GM21526 (cell line): ENCODE measurements at regions not wholly inside any gene's neighbourhood (a gene's known extent, or its start where the extent isn't known, plus 50 kb on each side); places are given as distances from the start of the nearest gene placed in this dataset.

Experiments
- ATAC-seq: cut with Tn5 transposase; IDR thresholded peaks from one replicate; pipeline ENCODE4 v1.9.1; 2021; ENCODE audit warnings: moderate library complexity; ENCODE audit not compliant: unreplicated experiment, low FRiP score

DNA sequence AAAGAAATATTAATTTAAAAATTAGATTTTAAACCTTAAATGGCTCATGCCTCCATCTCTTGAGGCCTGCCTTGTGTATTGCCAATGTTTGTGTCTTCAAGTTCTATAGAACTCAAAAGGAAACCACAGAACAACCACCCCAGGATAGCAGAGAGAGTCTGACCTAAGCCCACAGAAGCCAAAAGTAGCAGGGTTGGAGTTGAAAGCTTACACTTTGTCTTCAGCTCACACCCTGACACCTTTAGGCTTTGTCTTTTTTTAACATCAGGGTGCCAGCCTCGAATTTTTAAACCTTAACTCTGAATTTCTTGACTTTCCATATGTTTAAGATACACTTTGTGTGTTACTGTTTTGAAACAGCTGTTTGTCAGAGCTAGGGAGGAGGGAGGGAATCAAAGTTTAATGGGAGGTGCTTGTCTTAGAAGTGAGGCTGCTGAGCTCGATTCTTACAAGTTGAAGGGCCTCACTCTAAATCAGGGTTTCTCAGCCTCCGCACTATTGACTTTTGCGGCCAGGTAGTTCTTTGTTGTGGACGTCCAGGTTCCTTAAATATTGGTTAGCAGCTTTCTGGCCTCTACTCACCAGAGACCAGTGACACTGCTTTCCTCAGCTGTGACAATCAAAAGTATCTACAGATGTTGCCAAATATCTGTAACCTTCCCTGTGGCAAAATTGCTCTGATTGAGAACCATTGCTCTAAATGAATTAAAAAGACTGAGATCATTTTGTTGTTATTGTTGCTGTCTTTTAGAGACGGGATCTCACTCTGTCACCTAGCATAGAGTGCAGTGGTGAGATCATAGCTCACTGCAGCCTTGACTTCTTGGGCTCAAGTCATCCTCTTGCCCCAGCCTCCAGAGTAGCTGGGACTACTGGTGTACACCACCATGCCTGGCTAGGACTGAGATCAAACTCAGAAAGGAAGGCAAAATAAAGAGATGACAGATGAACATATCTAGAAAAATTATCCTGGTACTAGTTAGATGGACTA, 139.2 kb upstream of the EOMES start:
- ATAC-seq, result no peak

GRCh38 chr3:27865731-27866130, 143.6 kb upstream of the EOMES start:
- ATAC-seq, result no peak

DNA sequence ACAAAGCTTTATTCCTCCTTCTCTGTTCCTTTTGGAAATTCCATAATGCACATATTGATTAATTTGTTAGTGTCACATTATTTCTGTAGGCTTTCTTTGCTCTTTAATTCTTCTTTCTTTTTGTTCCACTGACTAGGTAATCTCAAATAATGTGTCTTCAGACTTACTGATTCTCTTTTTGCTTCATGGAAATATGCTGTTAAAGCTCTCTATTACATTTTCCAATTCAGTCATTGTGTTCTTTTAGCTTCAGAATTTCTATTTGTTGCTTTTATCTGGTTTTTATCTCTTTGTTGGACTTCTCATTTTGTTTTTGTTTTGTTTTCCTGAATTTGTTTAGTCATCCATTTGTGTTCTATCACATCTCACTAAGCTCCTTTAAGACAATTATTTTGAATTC, 147.0 kb upstream of the EOMES start:
- ATAC-seq, result no peak

- ATAC-seq, result no peak
Observed at GRCh38 chr3:27877061-27878013, 155.2 kb upstream of the EOMES start.

- no peak for ATAC-seq
Observed at GRCh38 chr3:27878014-27878383, 155.9 kb upstream of the EOMES start.

- no peak for ATAC-seq
Observed at GRCh38 chr3:27880969-27881892, 159.1 kb upstream of the EOMES start.

DNA sequence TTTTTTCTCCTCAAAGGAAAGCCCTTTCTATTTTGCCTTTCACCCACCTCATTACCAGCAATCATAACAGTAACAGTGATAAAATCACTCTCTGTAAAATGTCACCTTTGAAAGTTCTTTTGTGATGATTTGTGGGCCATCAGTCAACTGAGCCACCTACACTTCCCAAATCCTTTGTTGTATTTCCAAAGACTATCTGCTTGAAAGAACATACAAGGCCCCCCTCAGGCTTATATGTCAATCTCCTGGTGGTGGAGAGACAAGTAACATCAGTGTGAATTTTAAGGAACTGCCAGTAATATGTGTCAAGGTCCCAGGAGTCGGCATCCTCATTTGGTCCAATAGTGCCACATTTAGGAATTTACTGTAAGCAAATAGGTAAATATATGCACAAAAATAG, 161.1 kb upstream of the EOMES start:
- no peak for ATAC-seq

GRCh38 chr3:27885641-27886040, 163.5 kb upstream of the EOMES start:
- ATAC-seq, result no peak

GRCh38 chr3:27888562-27888961, 166.4 kb upstream of the EOMES start:
- ATAC-seq, result no peak

DNA sequence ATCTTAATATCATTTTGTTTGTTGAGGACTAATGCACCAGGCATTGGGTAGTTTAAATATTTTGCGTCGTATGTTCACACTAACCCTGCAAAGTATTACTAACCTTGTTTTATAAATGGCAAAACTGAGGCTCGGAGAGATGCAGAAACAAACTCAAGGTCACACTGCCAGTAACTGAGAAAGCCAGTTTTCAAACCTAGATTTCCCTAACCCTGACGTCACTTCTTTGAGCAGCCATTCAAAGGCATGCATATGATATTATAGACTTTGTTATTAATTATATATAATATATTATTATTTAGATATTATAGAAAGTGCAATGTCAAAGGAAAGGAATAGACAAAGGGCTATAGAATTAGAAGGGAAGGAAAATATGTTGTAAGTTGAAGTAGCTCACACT, 167.6 kb upstream of the EOMES start:
- no peak for ATAC-seq

- ATAC-seq, result no peak
Observed at GRCh38 chr3:27900316-27900715, 178.2 kb upstream of the EOMES start.

DNA sequence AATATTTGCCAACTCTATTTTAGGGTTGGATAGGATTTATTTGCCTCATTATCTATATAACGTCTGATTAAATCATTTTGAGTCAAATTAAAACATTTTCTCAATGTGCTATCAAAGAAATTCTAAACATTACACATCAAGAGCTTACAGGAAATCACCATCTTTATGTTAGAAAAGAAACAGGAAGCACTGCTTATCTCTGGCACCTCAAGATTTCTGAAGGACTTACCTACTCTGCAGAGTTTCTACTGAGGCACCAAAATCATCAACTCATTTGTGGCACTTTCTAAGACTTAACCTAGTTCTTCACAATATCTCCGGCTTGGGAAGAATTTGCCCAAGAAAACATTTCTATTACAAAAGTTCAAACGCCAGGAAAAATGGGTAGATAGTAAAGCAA, 181.3 kb upstream of the EOMES start:
- no peak for ATAC-seq

GRCh38 chr3:27905625-27906024, 183.5 kb upstream of the EOMES start:
- no peak for ATAC-seq

DNA sequence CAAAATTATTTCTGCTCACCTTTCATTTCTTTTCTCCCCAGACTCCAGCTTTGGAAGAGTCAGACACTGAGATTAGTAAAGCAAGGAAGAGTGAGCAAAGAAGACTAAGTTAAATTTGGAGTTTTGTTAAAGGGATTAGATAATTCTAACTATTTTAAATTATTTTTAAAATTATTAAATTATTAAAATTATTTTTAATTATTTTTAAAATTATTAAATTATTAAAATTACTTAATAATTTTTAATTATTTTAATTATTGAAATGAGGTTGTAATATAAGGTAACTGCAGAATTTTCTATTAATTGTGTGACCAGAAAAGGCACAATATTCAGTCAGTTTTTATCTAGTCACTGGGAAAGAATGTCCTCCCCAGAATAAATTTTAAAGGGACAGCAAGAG, 185.0 kb upstream of the EOMES start:
- ATAC-seq, result no peak

DNA sequence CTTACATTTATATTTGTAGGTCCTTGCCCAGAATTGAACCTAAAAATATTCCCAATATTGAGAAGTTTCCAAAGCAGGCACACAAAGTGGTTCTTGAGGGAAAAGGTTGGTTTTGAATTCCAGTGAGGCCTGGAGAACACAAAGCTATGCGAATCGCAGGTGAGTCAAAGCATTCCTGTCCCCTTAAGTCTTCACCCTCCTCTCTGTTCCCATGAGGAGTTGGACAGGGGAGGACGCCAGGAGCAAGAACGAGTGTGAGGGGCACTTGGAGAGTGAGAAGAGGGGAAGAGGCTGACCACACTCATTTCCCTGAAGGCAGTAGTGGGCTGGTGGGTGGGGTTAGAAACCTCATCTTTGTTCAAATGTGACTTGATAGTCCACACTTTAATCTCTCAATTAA, 185.8 kb upstream of the EOMES start:
- no peak for ATAC-seq

GRCh38 chr3:27910456-27910855, 188.3 kb upstream of the EOMES start:
- ATAC-seq, result no peak

DNA sequence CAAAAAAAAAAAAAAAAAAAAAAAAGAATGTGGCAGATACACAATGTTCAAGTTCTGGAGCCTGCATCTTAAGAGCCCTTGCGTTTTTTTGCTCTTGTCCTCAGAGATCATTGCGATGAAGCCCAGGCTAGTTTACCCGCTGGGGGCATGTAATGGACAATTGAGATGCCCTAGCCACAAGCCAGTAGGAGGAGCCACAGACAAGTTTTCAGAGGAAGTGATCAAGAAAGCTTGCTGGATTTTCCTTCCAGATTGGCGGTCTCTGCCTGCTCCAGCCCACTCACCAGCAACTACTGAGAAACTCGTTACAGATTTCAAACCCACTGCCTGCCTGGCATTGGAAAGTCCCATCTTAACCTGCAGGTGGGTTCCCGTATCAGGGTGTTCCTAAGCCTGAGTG, 192.1 kb upstream of the EOMES start:
- ATAC-seq, result no peak

GRCh38 chr3:27923349-27924068, 201.4 kb upstream of the EOMES start:
- ATAC-seq, result no peak

- no peak for ATAC-seq
Observed at GRCh38 chr3:27927882-27928281, 205.8 kb upstream of the EOMES start.
